GM12878 (cell line): ENCODE measurements at regions not wholly inside any gene's neighbourhood (a gene's known extent, or its start where the extent isn't known, plus 50 kb on each side); places are given as distances from the start of the nearest gene placed in this dataset.

Experiments used
- ATAC-seq: fragments of 200-7000 bp; cut with Tn5 transposase; 3 replicates; pipeline ENCODE4 v1.9.1; 2020; ENCODE audit warnings: mild to moderate bottlenecking, moderate library complexity
- BruUV-seq: library from RNA; stranded (reverse); fragments of 400-500 nt; replicated peaks from 2 replicates; lab custom pipeline; 2021; lab: Mats Ljungman, UMichigan
- CTCF ChIA-PET: fragments of 300-600 bp; sonication (Branson Sonifier 250); formaldehyde crosslinking; extraction: SDS; loops from one replicate; lab custom pipeline; 2021; ENCODE audit warnings: inconsistent platforms; lab: Yijun Ruan, JAX
- POLR2A ChIA-PET: fragments of 350-600 bp; formaldehyde crosslinking; extraction: SDS; loops from one replicate; lab custom pipeline; 2021; ENCODE audit warnings: inconsistent platforms; lab: Charles Lee
- RAD21 ChIA-PET: fragments of 300-600 bp; sonication (Branson Sonifier 250); formaldehyde crosslinking; loops from one replicate; lab custom pipeline; 2023; ENCODE audit warnings: antibody characterized with exemption; ENCODE audit not compliant: unreplicated experiment; lab: Charles Lee
- SMC1A ChIA-PET: fragments of 300-600 bp; sonication (Branson Sonifier 250); formaldehyde crosslinking; loops from one replicate; lab custom pipeline; 2023; ENCODE audit not compliant: unreplicated experiment, uncharacterized antibody; lab: Charles Lee
- DNase-seq: peaks from one replicate; pipeline ENCODE4 v3.0.0-alpha.2; 2011; ENCODE audit warnings: low read depth, low spot score
- FAIRE-seq: peaks from 3 replicates; lab custom pipeline; 2011; peaks lifted over from hg19 to GRCh38; lab: Jason Lieb, UNC
- H2AFZ ChIP-seq: 2 replicates; pipeline ENCODE4 v1.6.0; 2011; ENCODE audit warnings: low read depth, low read length, control low read depth; ENCODE audit not compliant: control insufficient read depth
- H3K27ac ChIP-seq: 2 replicates; pipeline ENCODE4 v1.5.1; 2011; ENCODE audit warnings: control low read depth; ENCODE audit not compliant: control insufficient read depth, insufficient read depth
- H3K27me3 ChIP-seq, 2 experiments: replicated peaks in 1 of 2; 2 replicates each; pipeline versions ENCODE4 v1.6.0 to v1.6.1; 2011; ENCODE audit warnings: low read length in 1 of 2; ENCODE audit not compliant: control insufficient read depth in 2 of 2, insufficient read depth in 2 of 2
- H3K36me3 ChIP-seq, 2 experiments: 2 replicates each; pipeline ENCODE4 v1.5.1; 2011; ENCODE audit warnings: low read length in 1 of 2; ENCODE audit not compliant: control insufficient read depth in 2 of 2, insufficient read depth in 2 of 2
- H3K4me1 ChIP-seq: 2 replicates; pipeline ENCODE4 v1.6.1; 2011; ENCODE audit warnings: mild to moderate bottlenecking, low read length, moderate library complexity, mixed read lengths; ENCODE audit not compliant: control insufficient read depth, insufficient read depth
- H3K4me2 ChIP-seq: 2 replicates; pipeline ENCODE4 v1.6.0; 2011; ENCODE audit warnings: control low read depth; ENCODE audit not compliant: control insufficient read depth, insufficient read depth
- H3K4me3 ChIP-seq: fragments of 200-600 bp; sonication (generic); 2 replicates; pipeline ENCODE4 v1.5.1; 2016
- H3K79me2 ChIP-seq: 2 replicates; pipeline ENCODE4 v1.6.0; 2011; ENCODE audit warnings: low read length; ENCODE audit not compliant: control insufficient read depth, insufficient read depth
- H3K9ac ChIP-seq: 2 replicates; pipeline ENCODE4 v1.8.0; 2011; ENCODE audit warnings: low read length, control low read depth, mixed read lengths; ENCODE audit not compliant: control insufficient read depth, insufficient read depth
- H3K9me3 ChIP-seq: replicated peaks from 3 replicates; pipeline ENCODE4 v1.5.1; 2011; ENCODE audit warnings: mild to moderate bottlenecking, low read length; ENCODE audit not compliant: control insufficient read depth, insufficient read depth
- H4K20me1 ChIP-seq: 2 replicates; pipeline ENCODE4 v1.6.0; 2011; ENCODE audit not compliant: control insufficient read depth, insufficient read depth
- BCL3 ChIP-seq: IDR thresholded peaks from 2 replicates; pipeline ENCODE4 v1.6.1; 2011; ENCODE audit warnings: borderline replicate concordance, low read depth, mild to moderate bottlenecking, moderate library complexity, low read length; ENCODE audit not compliant: insufficient read depth, poor library complexity, severe bottlenecking
- CTCF ChIP-seq, 3 experiments: IDR thresholded peaks in 2 of 3; conservative IDR thresholded peaks in 1 of 3; 2 replicates each; pipeline ENCODE4 v1.5.1; 2011; ENCODE audit warnings: low read depth in 3 of 3, low read length in 3 of 3, mild to moderate bottlenecking in 3 of 3, control low read depth in 2 of 3, moderate library complexity in 2 of 3, inconsistent platforms in 1 of 3, mixed read lengths in 1 of 3; ENCODE audit not compliant: control insufficient read depth in 2 of 3, insufficient read depth in 1 of 3; ENCODE audit errors: extremely low read depth in 1 of 3
- EED ChIP-seq: sonication (generic); IDR thresholded peaks from 2 replicates; pipeline ENCODE4 v1.6.1; 2016; ENCODE audit warnings: antibody characterized with exemption, low read depth
- ETV6 ChIP-seq, 2 experiments: fragments of 450-650 bp in 1 of 2; IDR thresholded peaks in 1 of 2; conservative IDR thresholded peaks in 1 of 2; 2 replicates each; pipeline ENCODE4 v1.6.1; 2014; ENCODE audit warnings: antibody characterized with exemption in 1 of 2, borderline replicate concordance in 1 of 2, low read depth in 1 of 2, mild to moderate bottlenecking in 1 of 2, moderate library complexity in 1 of 2
- FOXK2 ChIP-seq: fragments of 450-650 bp; IDR thresholded peaks from 2 replicates; pipeline ENCODE4 v1.6.1; 2017; ENCODE audit warnings: mild to moderate bottlenecking, moderate library complexity
- HDGF ChIP-seq: fragments of 450-650 bp; IDR thresholded peaks from 2 replicates; pipeline ENCODE4 v1.6.1; 2016; ENCODE audit warnings: antibody characterized with exemption
- PML ChIP-seq: IDR thresholded peaks from 2 replicates; pipeline ENCODE4 v1.6.1; 2012; ENCODE audit warnings: low read length, inconsistent platforms
- RBBP5 ChIP-seq: fragments of 200-600 bp; sonication (generic); conservative IDR thresholded peaks from 2 replicates; pipeline ENCODE4 v1.6.1; 2016
- RUNX3 ChIP-seq: IDR thresholded peaks from 2 replicates; pipeline ENCODE4 v1.6.1; 2012; ENCODE audit warnings: low read length, inconsistent platforms
- SMAD5 ChIP-seq: IDR thresholded peaks from 2 replicates; pipeline ENCODE4 v1.6.1; 2016; ENCODE audit warnings: antibody characterized with exemption, low read depth
- USF1 ChIP-seq: IDR thresholded peaks from 2 replicates; pipeline ENCODE4 v1.6.1; 2011; ENCODE audit warnings: borderline replicate concordance, low read depth, mild to moderate bottlenecking, moderate library complexity, mixed read lengths, low read length; ENCODE audit not compliant: insufficient read depth; ENCODE audit errors: extremely low read length
- WGBS: methylation state at CpG from one replicate; pipeline ENCODE4 v1.1.6; 2016; ENCODE audit warnings: low lambda C conversion rate; ENCODE audit not compliant: insufficient replicate concordance, insufficient coverage; ENCODE audit errors: missing lambda C conversion rate; 5-methylcytosine and 5-hydroxymethylcytosine counted together
- in situ Hi-C: fragments of 300-500 bp; cut with MboI; formaldehyde crosslinking; loops from 9 replicates; pipeline ENCODE4 v1.14.3; 2018; ENCODE audit warnings: mixed read lengths
- intact Hi-C: fragments of 100-400 bp; cut with micrococcal nuclease; formaldehyde crosslinking; loops from one replicate; pipeline ENCODE4 v1.14.2; 2022; ENCODE audit not compliant: unreplicated experiment

- no peak for TF ChIP-seq BCL3
Measured at GRCh38 chr18:71456206-71456605, 1087.9 kb downstream of the CBLN2 start (continued).

- Histone ChIP-seq H4K20me1 (no peaks in the 10 kb centered on the region), H3K4me2 (no peak overlapping the region), H3K27ac (no peak overlapping the region), H2AFZ (no peak overlapping the region), H3K9me3 (no peaks in the 10 kb centered on the region), H3K79me2 (no peaks in the 10 kb centered on the region), H3K4me3 (no peak overlapping the region), H3K9ac (no peak overlapping the region), H3K36me3 (no peaks in the 10 kb centered on the region), H3K27me3 (no peaks in the 10 kb centered on the region), H3K4me1 (no peaks in the 10 kb centered on the region)
- ChIA-PET RAD21 (no interaction called here), CTCF (no interaction called here), POLR2A (no interaction called here), SMC1A (no interaction called here)
- in situ Hi-C loops = no loop called here
- intact Hi-C loops = no loop called here
- FAIRE-seq (no peak), DNase-seq (no peak), ATAC-seq (no peak)
- 52% methylated on average over 3 of the region's 3 CpGs for WGBS
- TF ChIP-seq PML = no peak
- no peak for TF ChIP-seq EED
- TF ChIP-seq CTCF (IDR thresholded peaks at IDR 0.05 in 2 of 3, conservative IDR thresholded peaks at IDR 0.05 in 1 of 3; ENCODE audit: control insufficient read depth in 2 of 3, extremely low read depth in 1 of 3, insufficient read depth in 1 of 3, low read depth in 3 of 3, low read length in 3 of 3) = no peak
- no peak for TF ChIP-seq SMAD5
- no peak for TF ChIP-seq ETV6 (conservative IDR thresholded peaks at IDR 0.05 in 1 of 2, IDR thresholded peaks at IDR 0.05 in 1 of 2; ENCODE audit: borderline replicate concordance in 1 of 2, low read depth in 1 of 2)
- TF ChIP-seq HDGF = no peak
- TF ChIP-seq RBBP5 = no peak
- TF ChIP-seq USF1 = no peak
- TF ChIP-seq FOXK2 = no peak
- TF ChIP-seq RUNX3 = no peak
- no TSS peak for BruUV-seq
Measured at GRCh38 chr18:71450257-71450656, 1093.9 kb downstream of the CBLN2 start.
